ENCODE measurements at regions not wholly inside any gene's neighbourhood (a gene's known extent, or its start where the extent isn't known, plus 50 kb on each side); places are given as distances from the start of the nearest gene placed in this dataset.

DNA sequence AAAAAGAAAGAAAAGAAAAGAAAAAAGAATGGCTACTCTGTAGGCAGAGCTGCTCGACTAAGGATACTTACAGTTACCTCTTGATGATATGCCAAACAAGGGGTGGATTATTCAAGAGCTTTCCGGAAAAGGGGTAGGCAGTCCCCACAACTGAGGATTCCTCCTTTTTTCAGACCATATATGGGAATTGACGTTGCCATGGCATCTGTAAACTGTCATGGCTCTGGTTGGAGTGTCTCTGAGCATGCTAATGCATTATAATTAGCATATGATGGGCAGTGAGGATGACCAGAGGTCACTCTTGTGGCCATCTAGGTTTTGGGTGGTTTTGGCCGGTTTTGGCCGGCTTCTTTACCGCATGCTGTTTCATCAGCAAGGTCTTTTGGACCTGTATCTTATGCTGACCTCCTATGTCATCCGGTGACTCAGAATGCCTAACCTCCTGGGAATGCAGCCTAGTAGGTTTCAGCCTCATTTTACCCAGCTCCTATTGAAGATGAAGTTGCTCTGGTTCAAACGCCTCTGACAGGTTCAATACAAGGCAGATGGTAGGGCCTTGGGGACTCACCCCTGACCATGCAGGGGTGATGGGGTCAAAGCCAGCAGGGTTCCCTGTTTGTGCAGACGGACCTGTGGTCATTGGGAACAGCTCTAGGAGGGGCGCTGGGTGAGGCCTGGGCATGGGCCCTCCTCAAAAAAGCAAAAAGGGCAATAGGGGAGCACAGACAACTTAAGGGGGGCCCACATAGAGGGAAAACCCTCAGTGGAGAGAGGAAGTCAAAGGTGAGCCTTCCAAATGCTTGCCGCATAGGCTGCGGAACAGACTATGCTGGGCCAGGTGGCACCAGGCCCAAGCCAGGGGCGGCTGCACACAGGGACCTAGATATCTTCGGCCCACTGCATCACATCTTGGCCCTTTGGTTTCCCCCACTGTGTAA is 251.2 kb upstream of the RAB6C start:
- DNase-seq, result no peak

DNA sequence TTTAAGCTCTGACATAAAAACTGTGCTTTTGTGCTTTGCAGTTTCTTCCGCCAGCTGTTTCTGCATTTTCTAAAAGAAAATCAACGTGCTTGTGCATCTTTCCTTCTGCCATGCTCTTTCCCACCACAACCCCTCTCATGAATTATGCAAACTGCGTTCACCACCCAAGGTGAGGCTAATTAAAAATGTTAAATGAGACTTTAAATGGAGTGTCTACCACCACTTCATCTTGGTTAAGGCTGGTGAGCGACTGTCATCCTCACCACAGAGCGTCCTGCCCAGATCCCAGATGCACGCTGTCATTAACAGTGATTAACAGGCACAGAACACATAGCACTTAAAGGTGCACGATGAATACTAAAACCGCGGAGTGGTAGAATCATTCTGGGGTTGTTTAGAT is 250.5 kb upstream of the RAB6C start:
- DNase-seq, result no peak

DNA sequence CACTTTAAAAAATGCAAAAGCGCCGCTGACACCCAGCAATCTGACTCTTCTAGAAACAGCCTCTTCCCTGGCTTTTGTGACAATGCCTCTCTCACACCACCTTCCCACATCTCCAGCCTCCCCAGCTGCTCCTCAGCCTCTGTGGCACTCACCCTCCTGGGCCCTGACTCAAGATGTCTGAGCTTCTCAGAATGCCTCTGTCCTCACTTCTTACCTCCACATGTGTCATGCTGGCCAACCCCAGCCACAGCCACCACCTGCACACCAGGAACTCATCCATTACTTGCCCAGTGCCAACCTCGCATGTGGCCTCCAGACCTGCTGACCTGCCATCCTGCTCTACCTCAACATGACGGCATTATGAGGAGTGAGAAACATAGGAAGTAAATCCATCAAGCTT is 249.8 kb upstream of the RAB6C start:
- no peak for DNase-seq

DNA sequence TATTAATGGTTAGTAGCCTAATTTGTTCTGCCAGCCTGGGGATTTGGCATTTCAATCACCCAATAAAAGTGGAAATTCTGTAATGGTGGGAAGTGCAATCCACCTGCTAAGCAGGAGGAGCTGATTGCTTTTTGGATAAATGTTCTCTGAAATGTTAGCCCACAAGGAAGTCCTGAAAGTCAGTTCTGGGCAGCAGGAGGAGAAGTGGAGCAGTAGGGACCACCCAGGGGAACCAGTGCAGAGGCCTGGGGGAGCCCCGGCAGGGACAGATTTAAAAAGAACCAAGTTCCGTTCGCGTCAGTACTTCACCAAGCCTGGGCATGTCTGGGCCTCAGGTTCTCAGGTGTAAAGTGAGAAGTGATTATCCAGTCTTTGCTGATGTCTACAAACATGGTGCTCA is 248.5 kb upstream of the RAB6C start:
- no peak for DNase-seq

DNA sequence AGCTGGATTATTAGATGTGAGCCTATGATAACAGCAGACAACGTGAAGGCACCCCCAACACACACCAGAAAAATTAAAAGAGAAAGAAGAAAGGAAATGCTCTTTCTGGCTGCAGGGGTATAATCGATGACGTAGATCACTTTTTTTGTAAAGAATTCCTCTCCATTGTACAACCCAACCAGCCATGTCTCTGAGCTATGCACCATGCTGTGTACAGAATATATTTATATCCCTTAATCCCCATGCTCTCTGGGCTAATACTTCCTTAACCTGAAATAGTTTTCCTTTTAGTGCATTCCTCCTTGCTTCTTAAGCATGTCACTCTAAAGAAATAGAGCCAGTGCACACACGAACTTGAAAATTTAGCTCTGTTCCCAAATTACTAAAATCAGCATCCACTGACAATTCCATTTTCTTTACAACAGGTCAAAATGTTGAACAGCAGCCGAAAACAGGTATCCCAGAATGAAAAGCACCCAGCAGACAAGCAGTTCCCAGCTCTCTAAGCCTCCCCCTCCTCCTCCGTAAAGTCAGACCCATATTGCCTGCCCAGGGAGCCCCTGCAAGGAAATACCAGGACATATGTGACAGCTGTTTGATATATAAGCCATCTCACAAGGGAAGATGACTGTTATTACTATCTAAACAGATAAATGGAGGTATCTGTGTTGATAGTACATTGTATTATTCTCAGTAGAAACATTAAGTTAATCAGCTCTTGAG is 247.4 kb upstream of the RAB6C start:
- DNase-seq, result no peak

DNA sequence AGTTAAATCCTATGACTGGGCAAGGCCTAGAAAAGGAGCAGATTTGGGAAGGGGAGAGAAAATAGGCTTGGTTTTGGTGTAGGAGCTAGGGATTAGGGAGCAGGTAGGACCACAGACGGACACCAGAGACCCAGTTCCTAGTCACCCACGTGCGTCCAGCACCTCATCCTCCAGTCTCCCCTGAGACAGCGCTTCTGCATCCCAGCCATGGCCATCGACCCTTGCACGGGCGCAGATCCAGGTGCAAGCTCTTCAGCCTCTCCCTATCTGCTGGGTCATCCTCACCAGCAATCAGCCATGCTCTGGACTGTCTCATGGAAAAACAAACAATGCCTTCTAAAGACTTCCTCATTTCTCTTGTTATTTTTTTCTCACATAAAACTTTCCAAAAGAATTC is 246.8 kb upstream of the RAB6C start:
- no peak for DNase-seq

DNA sequence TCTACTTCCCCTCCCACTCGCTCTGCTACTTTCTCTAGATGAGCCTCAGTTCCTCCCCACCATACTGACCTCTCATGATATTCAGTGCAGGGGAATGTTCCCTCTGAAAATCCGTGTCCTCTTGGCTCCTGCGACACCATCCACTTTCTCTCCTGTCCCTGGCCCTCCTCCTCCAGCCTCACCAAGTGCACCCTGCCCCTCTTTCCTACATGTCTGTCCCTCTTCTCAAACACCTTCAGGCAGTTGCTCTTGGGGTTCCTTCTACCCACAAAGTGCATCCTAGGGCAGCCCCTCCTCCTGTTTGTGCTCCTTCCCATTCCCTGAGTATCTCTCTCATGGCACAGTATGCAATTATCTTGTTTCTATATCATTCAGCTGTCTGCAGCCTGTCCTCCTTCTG is 246.4 kb upstream of the RAB6C start:
- no peak for DNase-seq

DNA sequence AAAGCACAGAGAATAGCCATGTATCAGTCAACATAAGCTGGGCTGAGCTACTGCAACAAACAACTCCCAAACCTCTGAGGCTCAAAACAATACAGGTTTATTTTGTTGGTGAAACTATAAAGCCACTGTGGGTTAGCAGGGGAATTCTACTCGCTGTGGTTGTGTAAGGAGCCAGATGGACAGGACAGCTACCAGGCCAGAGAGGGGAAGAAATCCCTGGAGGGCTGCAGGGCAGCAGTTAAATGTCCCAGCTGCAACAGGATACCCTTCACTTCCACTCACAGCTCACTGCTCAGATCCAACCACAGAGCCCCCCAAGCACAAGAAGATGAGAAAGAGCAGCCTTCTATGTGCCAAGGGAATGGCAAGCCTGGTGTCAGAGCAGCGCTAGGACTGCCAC is 245.9 kb upstream of the RAB6C start:
- no peak for DNase-seq

DNA sequence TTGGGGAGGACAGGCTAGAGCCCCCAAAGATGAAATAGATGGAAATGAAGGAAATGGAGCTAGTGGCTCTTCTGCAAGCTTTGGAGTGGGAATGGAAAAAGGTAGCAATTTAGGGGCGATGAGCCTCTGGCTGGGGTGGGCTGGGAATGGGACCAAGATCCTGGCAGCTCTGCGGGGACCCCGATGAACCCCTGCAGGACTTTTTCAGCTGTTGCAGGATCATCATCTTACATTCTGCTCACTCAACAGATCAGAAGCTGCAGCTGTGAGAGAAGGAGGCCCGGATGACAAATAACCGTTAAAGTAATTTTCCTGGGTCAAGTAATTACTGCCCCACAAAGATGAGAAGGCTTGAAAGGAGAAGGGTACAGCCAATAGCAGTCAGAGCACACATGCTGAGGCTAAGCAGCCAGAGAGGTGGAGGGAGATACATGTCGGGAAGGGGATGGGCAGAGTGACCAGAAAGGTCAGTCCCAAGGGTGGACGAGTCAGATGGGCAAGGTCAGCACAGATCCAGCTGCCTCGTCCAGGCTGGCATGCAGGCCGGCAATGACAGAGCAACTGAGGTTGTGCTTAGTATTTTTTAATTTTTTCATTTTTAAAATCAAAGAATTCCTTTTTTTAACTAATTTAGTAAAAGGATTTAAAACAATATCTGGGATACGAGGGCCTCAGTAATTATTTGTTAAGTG is 245.0 kb upstream of the RAB6C start:
- no peak for DNase-seq

DNA sequence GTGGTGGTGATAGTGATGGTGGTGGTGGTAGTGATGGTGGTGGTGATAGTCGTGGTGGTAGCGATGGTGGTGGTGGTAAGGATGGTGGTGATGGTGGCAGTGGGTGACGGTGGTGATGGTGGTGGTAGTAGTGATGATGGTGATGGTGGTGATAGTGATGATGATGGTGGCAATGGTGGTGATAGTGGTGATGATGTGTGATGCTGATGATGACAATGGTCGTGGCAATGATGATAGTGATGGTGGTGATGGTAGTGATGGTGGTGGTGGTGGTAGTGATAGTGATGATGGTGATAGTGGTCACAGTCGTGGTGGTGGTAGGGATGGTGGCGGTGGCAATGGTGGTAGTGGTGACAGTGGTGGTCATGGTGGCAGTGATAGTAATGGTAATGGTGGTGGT is 243.9 kb upstream of the RAB6C start:
- no peak for DNase-seq

DNA sequence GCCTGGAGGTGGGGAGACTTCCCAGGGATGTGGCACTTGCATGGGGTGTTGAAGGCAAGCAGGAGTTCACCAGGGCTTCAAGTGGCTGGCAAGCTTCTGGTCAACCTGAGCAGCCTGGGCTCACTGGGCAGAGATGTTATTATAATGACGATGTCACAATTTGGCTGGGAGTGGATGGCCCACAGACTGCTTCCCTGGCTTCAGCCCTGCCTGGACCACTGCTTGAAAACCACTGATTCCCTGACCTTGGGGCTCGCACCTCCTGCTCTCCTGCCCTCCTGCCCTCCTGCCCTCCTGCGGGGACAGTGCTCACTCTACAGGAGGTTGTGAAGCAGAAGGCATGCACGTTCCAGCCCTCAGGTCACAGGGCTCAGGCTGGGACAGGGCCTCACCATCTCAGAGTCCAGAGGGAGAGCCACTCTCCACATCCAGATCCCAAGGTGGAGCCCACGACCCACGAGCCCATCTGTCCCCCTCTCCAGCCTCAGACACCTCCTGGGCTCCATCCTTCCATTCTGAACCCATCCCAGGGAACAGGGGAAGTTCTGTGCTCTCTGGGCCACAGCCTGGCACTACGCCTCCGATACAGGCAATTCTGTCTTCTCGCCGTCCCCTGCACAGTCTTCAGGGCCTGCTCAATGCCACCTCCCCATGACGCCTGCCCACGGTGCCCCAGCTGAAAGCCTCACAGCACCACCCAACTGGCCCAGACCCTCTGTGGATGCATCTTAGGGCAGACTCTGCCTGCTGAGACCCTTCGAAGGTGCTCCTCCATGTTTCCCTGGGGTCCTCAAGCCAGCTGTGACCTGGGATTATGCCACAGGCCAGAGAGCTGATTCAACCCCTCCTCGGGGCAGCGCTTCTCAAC is 241.6 kb upstream of the RAB6C start:
- no peak for DNase-seq

DNA sequence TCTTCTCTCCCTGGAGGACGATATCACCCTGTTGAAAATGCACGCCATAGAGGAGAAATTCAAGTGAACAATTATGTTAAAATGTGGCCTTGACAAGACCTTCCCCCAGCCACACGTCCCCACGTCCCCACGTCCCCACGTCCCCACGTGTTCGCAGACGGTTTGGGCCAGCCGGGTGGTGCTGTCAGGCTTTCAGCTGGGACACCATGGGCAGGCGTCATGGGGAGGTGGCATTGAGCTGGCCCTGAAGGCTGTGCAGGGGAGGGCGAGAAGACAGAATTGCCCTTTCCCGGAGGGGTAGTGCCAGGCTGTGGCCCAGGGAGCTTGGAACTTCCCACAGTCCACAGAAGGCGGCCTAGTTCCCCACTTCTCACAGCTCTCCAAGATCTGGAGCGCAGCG is 240.7 kb upstream of the RAB6C start:
- DNase-seq, result no peak

DNA sequence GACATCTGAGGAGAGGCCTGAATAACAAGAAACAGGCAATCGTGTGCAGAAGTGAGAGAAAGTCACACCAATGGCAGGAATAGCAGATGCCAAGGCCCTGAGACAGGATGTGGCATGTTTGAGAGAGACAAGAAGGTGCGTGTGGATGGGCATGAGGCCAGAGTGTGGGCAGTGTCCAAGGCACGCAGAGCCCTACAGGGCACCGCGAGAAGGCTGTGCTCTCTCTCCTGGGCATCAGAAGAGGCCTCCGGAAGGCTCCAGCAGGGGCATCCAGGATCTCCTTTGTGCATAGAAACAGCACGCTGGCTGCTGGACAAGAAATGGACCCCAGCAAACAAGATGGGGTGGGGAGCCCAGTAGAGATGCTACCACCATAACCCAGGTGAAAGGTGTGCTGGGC is 239.0 kb upstream of the RAB6C start:
- no peak for DNase-seq

DNA sequence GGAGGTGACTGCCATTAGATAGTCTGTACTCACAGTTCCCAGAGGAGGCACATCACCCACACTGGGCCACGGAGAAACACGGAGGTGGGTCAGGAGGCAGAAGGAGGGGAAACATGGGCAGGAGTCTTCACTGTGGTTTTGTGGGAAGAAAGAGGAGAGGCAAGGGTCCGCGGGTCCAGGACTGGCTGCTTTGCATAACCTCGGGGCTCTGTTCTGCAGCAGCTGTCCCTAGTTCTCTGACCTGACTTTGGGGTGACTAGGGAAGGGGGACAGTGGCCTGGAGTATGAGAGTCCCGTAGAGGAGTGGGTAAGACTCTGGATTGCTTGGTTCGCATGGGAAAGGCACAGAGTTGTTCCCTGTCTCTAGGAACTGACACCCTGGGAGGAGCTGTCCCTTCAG is 238.3 kb upstream of the RAB6C start:
- DNase-seq, result no peak

DNA sequence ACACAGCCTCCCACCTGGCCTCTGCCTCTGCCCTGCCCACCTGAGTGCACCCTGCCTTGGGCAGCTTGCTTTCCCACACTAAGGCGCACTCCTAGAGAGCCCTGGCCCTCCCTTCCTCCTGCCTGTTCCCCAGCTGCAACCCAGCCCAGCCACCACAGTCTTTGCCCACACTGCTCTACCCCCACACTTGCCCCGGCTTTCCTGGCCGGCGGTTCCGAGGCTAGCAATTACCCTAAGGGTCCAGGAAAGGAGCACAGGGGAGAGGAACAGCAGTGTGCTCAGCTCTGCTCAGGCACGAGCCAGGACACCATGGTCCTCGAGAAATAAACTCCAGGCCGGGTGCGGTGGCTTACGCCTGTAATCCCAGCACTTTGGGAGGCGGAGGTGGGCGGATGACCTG is 237.8 kb upstream of the RAB6C start:
- DNase-seq, result no peak

DNA sequence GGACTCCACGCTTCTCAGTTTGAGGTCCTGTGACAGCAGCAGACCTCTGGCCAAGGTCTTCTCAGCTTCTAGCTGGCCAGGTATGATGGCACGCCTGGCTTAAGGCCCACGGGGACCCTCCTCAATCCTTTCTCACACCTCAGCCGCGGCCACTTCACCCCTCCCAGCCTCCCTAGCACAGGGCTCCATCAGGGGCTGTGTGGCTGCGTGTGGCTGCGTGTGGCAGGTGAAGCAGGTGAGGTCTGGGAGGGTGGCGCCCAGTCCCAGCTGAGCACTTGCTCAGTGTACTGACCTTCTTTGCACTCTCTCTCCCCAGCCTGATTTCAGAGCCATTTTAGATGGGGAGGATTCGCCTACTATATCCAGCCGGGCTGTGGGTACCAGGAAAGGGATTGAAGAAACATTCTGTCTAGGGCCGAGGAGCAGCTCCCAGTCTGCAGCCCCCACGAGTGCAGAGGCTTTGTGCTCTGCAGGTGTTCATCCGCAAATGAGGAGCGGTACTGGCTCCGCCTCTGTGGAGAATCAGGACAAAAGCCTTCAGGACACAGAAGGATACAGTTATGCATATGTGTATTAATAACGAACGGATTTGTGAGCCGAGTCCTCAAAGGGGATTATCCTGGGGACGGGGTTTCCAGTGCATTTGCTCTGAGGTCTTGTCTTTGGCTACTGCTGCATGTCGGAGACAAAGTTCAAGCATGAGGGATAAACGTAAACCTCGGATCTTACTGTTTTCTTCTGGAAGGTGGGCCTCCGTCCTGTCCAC is 236.9 kb upstream of the RAB6C start:
- DNase-seq, result no peak

DNA sequence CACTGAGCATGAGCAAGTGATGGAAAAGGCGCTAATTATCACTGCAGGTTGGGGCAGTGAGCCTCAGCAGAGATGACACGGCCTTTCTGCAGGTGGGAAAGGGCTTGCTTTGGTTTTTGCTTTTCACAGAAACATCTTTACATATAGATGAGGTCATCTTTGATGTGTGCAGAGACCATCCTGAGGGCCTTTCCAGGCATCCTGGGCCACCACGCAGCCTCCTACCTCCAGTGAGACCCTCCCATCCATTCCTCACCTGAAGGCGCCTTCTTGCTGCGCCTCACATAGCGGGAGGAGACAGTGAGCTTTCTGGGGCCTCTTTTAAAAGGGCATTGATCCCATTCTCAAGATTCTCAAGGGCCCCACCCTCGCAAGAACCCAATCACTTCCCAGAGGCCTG is 235.3 kb upstream of the RAB6C start:
- DNase-seq, result no peak

DNA sequence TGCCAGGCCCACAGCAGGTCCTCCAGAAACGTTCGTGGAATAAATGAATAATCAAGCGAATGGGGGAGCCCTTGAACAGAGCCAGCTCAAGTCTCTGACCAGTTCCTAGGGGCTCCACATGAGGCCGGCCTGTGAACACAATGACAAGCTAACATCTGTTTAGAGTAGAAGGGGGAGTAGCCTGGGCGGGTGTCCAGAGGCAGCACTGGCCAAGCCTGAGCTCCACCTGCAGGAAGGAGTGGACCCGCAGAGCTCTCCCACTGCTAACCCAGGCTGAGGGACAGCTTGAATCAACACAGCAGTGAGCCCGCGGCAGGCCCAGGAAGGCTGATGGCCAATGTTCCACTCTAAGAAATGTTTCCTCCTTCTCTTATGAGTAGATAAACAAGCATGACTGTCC is 234.8 kb upstream of the RAB6C start:
- no peak for DNase-seq

DNA sequence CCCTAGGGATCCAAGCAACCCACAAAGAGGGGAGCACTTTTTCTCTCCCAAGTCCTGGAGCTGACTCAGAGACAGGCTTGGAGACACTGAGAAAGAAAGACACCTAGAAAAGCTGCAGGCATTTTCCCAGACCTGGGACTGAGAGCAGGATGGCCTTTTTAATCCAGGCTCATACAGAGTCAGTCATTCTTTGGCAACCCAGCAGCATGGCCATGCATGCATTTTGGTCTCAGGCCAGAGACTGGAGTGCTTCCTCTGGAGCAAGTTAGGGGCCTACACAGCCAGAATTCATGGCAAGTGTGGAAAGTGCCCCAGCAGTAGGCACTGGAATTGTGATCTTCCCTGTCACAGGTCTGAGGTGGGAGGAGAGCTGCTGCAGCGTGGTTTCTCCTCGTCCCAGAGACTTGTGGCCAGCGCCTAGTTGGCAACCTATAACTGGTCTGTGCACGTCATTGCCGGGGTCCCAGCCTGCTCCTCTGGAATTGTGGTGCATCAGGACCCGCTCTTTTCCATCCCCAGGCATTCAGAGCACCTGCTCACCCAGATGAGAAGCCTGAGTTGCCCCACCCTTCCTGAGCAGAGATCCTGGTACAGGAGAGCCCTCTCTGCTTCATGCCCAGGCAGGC is 231.9 kb upstream of the RAB6C start:
- no peak for DNase-seq

DNA sequence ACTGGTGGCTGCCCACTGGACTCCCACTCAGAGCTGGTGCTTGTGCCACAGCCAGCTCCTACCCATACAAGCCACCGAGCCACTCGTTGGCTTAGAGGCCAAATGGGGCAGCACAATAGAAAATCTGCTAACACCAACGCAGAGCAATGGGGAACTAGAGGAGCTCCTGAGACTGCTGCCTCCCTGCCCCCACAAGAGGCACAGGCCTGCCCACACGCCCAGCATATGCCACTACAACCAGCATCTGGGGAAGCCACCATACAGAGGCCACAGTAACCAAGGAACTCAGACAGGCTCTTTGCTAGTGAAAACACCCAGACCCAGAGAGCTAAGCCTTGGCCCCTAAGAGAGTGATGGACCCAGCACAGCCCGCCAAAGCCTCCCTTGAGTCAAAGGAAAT is 231.2 kb upstream of the RAB6C start:
- no peak for DNase-seq

DNA sequence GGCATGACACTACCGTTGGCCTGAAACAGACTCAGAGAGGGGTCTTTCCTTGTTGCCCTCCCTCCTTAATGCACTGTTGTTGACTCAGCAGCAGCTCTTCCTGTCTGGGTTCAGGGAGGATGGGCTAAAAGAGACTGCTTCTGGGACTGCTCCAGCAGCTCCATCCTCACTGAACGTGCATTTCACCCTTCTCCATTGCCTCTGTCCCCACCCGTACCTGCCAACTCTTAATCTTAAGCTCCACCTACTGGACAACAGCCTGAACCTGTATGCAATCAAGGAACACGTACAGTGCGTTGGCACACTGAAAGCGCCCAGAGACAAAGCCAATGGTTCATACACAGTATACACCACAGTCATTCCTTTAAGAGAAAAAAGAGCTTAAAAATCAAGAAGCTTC is 230.8 kb upstream of the RAB6C start:
- DNase-seq, result no peak

All from T-helper 2 cell (primary cell).